ENCODE measurements at regions not wholly inside any gene's neighbourhood (a gene's known extent, or its start where the extent isn't known, plus 50 kb on each side); places are given as distances from the start of the nearest gene placed in this dataset.

DNA sequence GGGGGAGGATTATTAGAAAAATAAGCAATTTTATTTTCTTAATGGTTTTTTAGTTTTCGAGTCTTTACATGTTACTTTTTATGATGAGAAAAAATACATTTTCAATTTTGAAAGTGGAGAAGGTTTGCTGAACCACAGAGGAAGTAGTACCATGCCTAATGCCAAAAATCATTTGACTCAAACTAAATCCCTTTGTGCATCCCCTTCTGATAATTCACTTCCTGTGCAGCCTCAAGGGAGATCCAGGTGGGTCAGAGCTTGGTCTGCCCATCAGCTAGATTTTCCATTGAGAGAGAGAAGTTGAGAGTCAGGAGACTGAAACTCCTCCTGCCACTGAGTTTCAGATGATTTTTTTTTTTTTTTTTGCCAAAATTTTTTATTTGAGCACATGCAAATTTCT, 571.7 kb downstream of the LIG4 start:
- no peak overlapping the region for H3K4me3 Mint-ChIP-seq
- peaks cover 3% of the 10 kb centered on the region for H3K9me3 Mint-ChIP-seq
- peaks cover 1% of the 10 kb centered on the region for H3K27me3 Mint-ChIP-seq (ENCODE audit: low read depth)
- H3K36me3 Mint-ChIP-seq: no peaks in the 10 kb centered on the region
- no peak for DNase-seq (ENCODE audit: low spot score in 2 of 2, unreplicated experiment in 2 of 2)
- no peaks in the 10 kb centered on the region for H3K4me1 Mint-ChIP-seq
- TF ChIP-seq CTCF (IDR thresholded peaks at IDR 0.05; ENCODE audit: unreplicated experiment): no peak
- no peak overlapping the region for H3K27ac Mint-ChIP-seq

DNA sequence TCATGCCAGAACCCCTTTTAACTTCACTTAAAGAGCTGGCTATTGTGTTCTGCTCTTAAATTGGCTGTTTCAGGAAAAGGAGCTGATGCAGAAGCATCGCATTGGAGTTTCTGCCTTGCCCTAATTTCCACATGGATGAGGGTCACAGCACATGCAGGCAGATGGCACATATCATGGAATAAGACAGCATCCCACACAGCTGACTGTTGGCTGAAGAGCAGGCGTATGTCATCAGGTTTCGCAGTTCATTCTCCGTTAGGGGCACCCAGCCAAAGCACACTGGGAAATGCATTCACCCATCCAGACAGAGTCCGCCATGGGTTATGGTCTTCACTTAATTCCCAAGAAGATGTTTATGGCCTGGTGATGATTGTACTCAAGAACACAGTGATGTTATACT, 572.5 kb downstream of the LIG4 start:
- Mint-ChIP-seq H3K4me3 (no peak overlapping the region), H3K9me3 (peaks cover 3% of the 10 kb centered on the region), H3K27ac (no peak overlapping the region), H3K27me3 (ENCODE audit: low read depth) (peaks cover 5% of the 10 kb centered on the region), H3K36me3 (no peaks in the 10 kb centered on the region), H3K4me1 (no peaks in the 10 kb centered on the region)
- TF ChIP-seq CTCF (IDR thresholded peaks at IDR 0.05; ENCODE audit: unreplicated experiment): no peak
- DNase-seq (ENCODE audit: low spot score in 2 of 2, unreplicated experiment in 2 of 2): no peak

- no peaks in the 10 kb centered on the region for H3K36me3 Mint-ChIP-seq
- H3K4me1 Mint-ChIP-seq: no peaks in the 10 kb centered on the region
- no peak for TF ChIP-seq CTCF (IDR thresholded peaks at IDR 0.05; ENCODE audit: unreplicated experiment)
- H3K9me3 Mint-ChIP-seq: peaks cover 3% of the 10 kb centered on the region
- H3K4me3 Mint-ChIP-seq: no peak overlapping the region
- no peak for DNase-seq (ENCODE audit: low spot score in 2 of 2, unreplicated experiment in 2 of 2)
- no peak overlapping the region for H3K27ac Mint-ChIP-seq
- peaks cover 11% of the 10 kb centered on the region for H3K27me3 Mint-ChIP-seq (ENCODE audit: low read depth)
Measured at GRCh38 chr13:107641574-107641973, 573.8 kb downstream of the LIG4 start.

DNA sequence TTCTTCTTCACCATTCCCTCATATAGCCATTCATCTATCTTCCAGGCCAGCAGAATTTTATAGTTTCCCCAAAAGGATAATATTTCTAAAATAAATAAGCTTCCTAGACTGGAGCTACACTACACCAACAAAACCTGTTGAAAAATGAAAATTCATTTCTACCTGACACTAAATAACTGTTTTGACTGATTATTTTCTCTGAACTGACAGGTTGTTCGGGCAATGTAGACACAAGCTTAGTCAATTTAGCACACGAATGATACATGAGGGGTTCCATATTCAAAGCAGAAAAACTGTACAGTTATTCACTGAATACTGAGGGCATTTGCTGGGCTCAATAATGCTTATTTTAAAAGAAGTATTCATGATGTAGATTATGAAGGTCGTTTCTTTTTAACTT, 589.7 kb downstream of the LIG4 start:
- DNase-seq (ENCODE audit: low spot score in 2 of 2, unreplicated experiment in 2 of 2): no peak
- no peaks in the 10 kb centered on the region for H3K36me3 Mint-ChIP-seq
- H3K9me3 Mint-ChIP-seq: no peaks in the 10 kb centered on the region
- no peaks in the 10 kb centered on the region for H3K4me1 Mint-ChIP-seq
- H3K27ac Mint-ChIP-seq: no peak overlapping the region
- TF ChIP-seq CTCF (IDR thresholded peaks at IDR 0.05; ENCODE audit: unreplicated experiment): no peak
- no peak overlapping the region for H3K4me3 Mint-ChIP-seq
- H3K27me3 Mint-ChIP-seq (ENCODE audit: low read depth): peaks cover 9% of the 10 kb centered on the region

GRCh38 chr13:107617527-107617926, 597.8 kb downstream of the LIG4 start:
- H3K27ac Mint-ChIP-seq: no peak overlapping the region
- DNase-seq (ENCODE audit: low spot score in 2 of 2, unreplicated experiment in 2 of 2): no peak
- no peaks in the 10 kb centered on the region for H3K36me3 Mint-ChIP-seq
- H3K4me3 Mint-ChIP-seq: no peak overlapping the region
- peaks cover 4% of the 10 kb centered on the region for H3K27me3 Mint-ChIP-seq (ENCODE audit: low read depth)
- no peaks in the 10 kb centered on the region for H3K4me1 Mint-ChIP-seq
- H3K9me3 Mint-ChIP-seq: no peaks in the 10 kb centered on the region
- TF ChIP-seq CTCF (IDR thresholded peaks at IDR 0.05; ENCODE audit: unreplicated experiment): no peak

DNA sequence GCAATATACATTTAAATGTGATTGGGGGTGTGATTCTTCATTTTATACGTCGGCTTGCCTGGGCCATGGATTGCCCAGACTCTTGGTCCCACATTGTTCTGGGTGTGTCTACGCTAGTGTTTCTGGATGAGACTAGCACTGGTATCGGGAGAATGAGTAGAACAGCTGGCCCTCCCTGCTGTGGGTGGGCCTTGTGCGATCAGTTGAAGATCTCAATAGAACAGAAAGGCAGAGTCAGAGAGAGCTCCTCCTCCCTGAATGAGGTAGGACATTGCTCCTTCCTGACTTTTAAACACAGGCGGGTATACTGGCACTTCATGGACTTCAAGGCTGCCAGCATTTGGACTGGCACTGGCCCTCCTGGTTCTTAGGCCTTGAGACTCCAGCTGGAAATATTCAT, 603.0 kb downstream of the LIG4 start:
- H3K4me1 Mint-ChIP-seq: no peaks in the 10 kb centered on the region
- no peak overlapping the region for H3K4me3 Mint-ChIP-seq
- H3K36me3 Mint-ChIP-seq: no peaks in the 10 kb centered on the region
- no peak overlapping the region for H3K27ac Mint-ChIP-seq
- peaks cover 3% of the 10 kb centered on the region for H3K27me3 Mint-ChIP-seq (ENCODE audit: low read depth)
- no peak for TF ChIP-seq CTCF (IDR thresholded peaks at IDR 0.05; ENCODE audit: unreplicated experiment)
- no peaks in the 10 kb centered on the region for H3K9me3 Mint-ChIP-seq
- DNase-seq (ENCODE audit: low spot score in 2 of 2, unreplicated experiment in 2 of 2): no peak
